K562 (cell line): ENCODE measurements at regions not wholly inside any gene's neighbourhood (a gene's known extent, or its start where the extent isn't known, plus 50 kb on each side); places are given as distances from the start of the nearest gene placed in this dataset.

Experiments
- ATAC-seq: fragments of 200-7000 bp; cut with Tn5 transposase; 3 replicates; pipeline ENCODE4 v1.9.1; 2020; ENCODE audit warnings: moderate library complexity
- BruUV-seq: library from RNA; stranded (reverse); fragments of 400-500 nt; replicated peaks from 2 replicates; lab custom pipeline; 2021; lab: Mats Ljungman, UMichigan
- CTCF ChIA-PET: fragments of 300-600 bp; formaldehyde crosslinking; extraction: SDS; loops from one replicate; lab custom pipeline; 2021; ENCODE audit warnings: low intra/inter-chr PET ratio; lab: Yijun Ruan, JAX
- POLR2A ChIA-PET: fragments of 300-600, 350-650 bp; sonication (Branson Sonifier 250); formaldehyde crosslinking; extraction: SDS; loops from one replicate; lab custom pipeline; 2021; ENCODE audit warnings: antibody characterized with exemption, inconsistent platforms; lab: Yijun Ruan, JAX
- DNase-seq, 4 experiments: peaks; one replicate each; pipeline versions ENCODE4 v3.0.0 to v3.0.0-alpha.2; 2011 to 2018; ENCODE audit warnings: low spot score in 3 of 4, mixed read lengths in 3 of 4; ENCODE audit errors: extremely low read depth in 1 of 4
- FAIRE-seq: peaks from 2 replicates; lab custom pipeline; 2011; peaks lifted over from hg19 to GRCh38; lab: Jason Lieb, UNC
- H2AFZ ChIP-seq: 2 replicates; pipeline ENCODE4 v1.6.0; 2011; ENCODE audit warnings: low read depth, low read length, control low read depth, inconsistent platforms
- H3K27ac ChIP-seq: fragments of 200-600 bp; 3 replicates; pipeline ENCODE4 v1.8.0; 2011; ENCODE audit warnings: low read depth, mild to moderate bottlenecking, control low read depth, inconsistent platforms, low read length, moderate library complexity, mixed read lengths; ENCODE audit errors: extremely low read depth
- H3K27me3 ChIP-seq, 2 experiments: fragments of 300-600 bp in 1 of 2; 2 replicates in 1 of 2; 3 replicates in 1 of 2; pipeline versions ENCODE4 v1.6.0 to v1.8.0; 2011; ENCODE audit warnings: inconsistent platforms in 2 of 2, low read length in 2 of 2, mild to moderate bottlenecking in 1 of 2, mixed read lengths in 1 of 2, moderate library complexity in 1 of 2; ENCODE audit not compliant: control insufficient read depth in 2 of 2, insufficient read depth in 2 of 2
- H3K36me3 ChIP-seq: fragments of 300-600 bp; 3 replicates; pipeline ENCODE4 v1.8.0; 2011; ENCODE audit warnings: mild to moderate bottlenecking, low read length, inconsistent platforms; ENCODE audit not compliant: control insufficient read depth, insufficient read depth
- H3K4me1 ChIP-seq, 2 experiments: fragments of 200-600 bp in 1 of 2; replicated peaks in 1 of 2; 2 replicates in 1 of 2; 3 replicates in 1 of 2; pipeline versions ENCODE4 v1.5.1 to v1.8.0; 2011; ENCODE audit warnings: inconsistent platforms in 2 of 2, low read length in 2 of 2, mild to moderate bottlenecking in 1 of 2, mixed read lengths in 1 of 2, moderate library complexity in 1 of 2; ENCODE audit not compliant: control insufficient read depth in 2 of 2, insufficient read depth in 2 of 2
- H3K4me2 ChIP-seq: 2 replicates; pipeline ENCODE4 v1.6.1; 2011; ENCODE audit warnings: low read length, control low read depth, inconsistent platforms, mixed read lengths; ENCODE audit not compliant: insufficient read depth
- H3K4me3 ChIP-seq: fragments of 200-600 bp; sonication (generic), shearing (Covaris generic); 2 replicates; pipeline ENCODE4 v1.5.1; 2016; ENCODE audit warnings: control low read depth, inconsistent platforms
- H3K79me2 ChIP-seq: fragments of 200-600 bp; 3 replicates; pipeline ENCODE4 v1.8.0; 2011; ENCODE audit warnings: low read length, inconsistent platforms; ENCODE audit not compliant: control insufficient read depth, insufficient read depth
- H3K9ac ChIP-seq, 2 experiments: 2 replicates each; pipeline versions ENCODE4 v1.6.0 to v1.6.1; 2011; ENCODE audit warnings: low read depth in 2 of 2, low read length in 2 of 2, control low read depth in 1 of 2, inconsistent platforms in 1 of 2, mild to moderate bottlenecking in 1 of 2, mixed read lengths in 1 of 2; ENCODE audit not compliant: insufficient read depth in 1 of 2
- H3K9me1 ChIP-seq: one replicate; pipeline ENCODE4 v1.6.0; 2011; ENCODE audit warnings: inconsistent platforms, mild to moderate bottlenecking, low read length, moderate library complexity; ENCODE audit not compliant: control insufficient read depth, insufficient read depth
- H3K9me3 ChIP-seq: replicated peaks from 2 replicates; pipeline ENCODE4 v1.5.1; 2011; ENCODE audit warnings: low read depth, low read length, inconsistent platforms; ENCODE audit not compliant: control insufficient read depth, insufficient read depth
- H4K20me1 ChIP-seq: replicated peaks from 2 replicates; pipeline ENCODE4 v1.6.1; 2011; ENCODE audit warnings: low read length, inconsistent platforms, mixed read lengths; ENCODE audit not compliant: control insufficient read depth, insufficient read depth
- EGR1 ChIP-seq: fragments of 450-650 bp; conservative IDR thresholded peaks from 2 replicates; pipeline ENCODE4 v1.6.1; 2017; ENCODE audit warnings: mild to moderate bottlenecking
- MAFF ChIP-seq: IDR thresholded peaks from 2 replicates; pipeline ENCODE4 v1.6.1; 2012; ENCODE audit warnings: low read length, improper control_type of control experiment
- MAFK ChIP-seq: IDR thresholded peaks from 2 replicates; pipeline ENCODE4 v1.6.1; 2011; ENCODE audit warnings: low read length, improper control_type of control experiment
- MEF2A ChIP-seq: IDR thresholded peaks from 2 replicates; pipeline ENCODE4 v1.6.1; 2011; ENCODE audit warnings: low read depth, mild to moderate bottlenecking, low read length, moderate library complexity; ENCODE audit not compliant: control insufficient read depth
- NR2C2 ChIP-seq, 2 experiments: fragments of 200-800 bp in 1 of 2; sonication (Bioruptor generic) in 1 of 2; sonication (generic) in 1 of 2; formaldehyde crosslinking in 1 of 2; IDR thresholded peaks; 2 replicates each; pipeline versions ENCODE4 v1.6.1 to v1.8.0; 2016 to 2022; ENCODE audit warnings: mild to moderate bottlenecking in 1 of 2, missing compliant biosample characterization in 1 of 2, missing genetic modification characterization in 1 of 2, missing genetic modification reagents in 1 of 2
- PRPF4 ChIP-seq: fragments of 200-400 bp; formaldehyde crosslinking; IDR thresholded peaks from one replicate; pipeline ENCODE4 v1.6.1; 2017; ENCODE audit warnings: low read length, low read depth, mild to moderate bottlenecking; ENCODE audit not compliant: insufficient read depth, poor library complexity, severe bottlenecking
- ZFP36 ChIP-seq: fragments of 150-350 bp; IDR thresholded peaks from 2 replicates; pipeline ENCODE4 v1.6.1; 2018; ENCODE audit warnings: low read length, low read depth; ENCODE audit not compliant: partially characterized antibody
- ZNF316 ChIP-seq: fragments of 450-650 bp; IDR thresholded peaks from 2 replicates; pipeline ENCODE4 v1.6.1; 2016
- WGBS: fragments of 100-300 bp; shearing (Covaris generic); methylation state at CpG from one replicate; pipeline ENCODE4 v1.1.6; 2016; ENCODE audit warnings: low coverage, mixed read lengths; ENCODE audit not compliant: insufficient coverage; ENCODE audit errors: missing lambda C conversion rate; 5-methylcytosine and 5-hydroxymethylcytosine counted together
- in situ Hi-C: fragments of 300-500 bp; cut with MboI; formaldehyde crosslinking; loops from 4 replicates; pipeline ENCODE4 v1.15.0; 2018; ENCODE audit warnings: inconsistent platforms, mixed read lengths
- intact Hi-C: fragments of 100-400 bp; cut with micrococcal nuclease; formaldehyde crosslinking; loops from 2 replicates; pipeline ENCODE4 v1.14.2; 2022
- TF ChIP-seq, protein P1 (sequence below): fragments of 250-450 bp; sonication (Bioruptor Pico); IDR thresholded peaks from 2 replicates; pipeline ENCODE4 v1.5.0; 2021; ENCODE audit warnings: mild to moderate bottlenecking, moderate library complexity

DNA sequence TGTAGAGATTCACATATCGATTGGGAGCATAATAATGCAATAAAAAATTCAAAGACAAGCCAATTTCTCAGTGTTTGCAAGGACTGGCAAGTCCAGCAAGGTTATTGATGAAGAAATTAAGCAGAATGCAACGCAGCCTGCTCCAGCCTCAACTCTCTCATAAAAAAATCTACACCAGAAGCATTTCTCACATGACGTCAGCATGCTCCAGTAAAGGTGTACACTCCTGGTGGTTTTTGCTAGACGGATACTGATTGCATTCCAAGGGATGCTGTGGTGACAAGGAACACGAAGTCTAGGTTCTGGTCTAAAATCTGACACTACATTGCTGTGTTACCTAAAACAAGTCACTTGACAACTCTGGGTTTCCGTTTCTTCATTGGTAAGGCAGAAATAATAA is 131.9 kb upstream of the PRNP start (continued):
- TF ChIP-seq PRPF4 (no peak), ZFP36 (no peak), NR2C2 (CRISPR knock-in tag; IDR thresholded peaks at IDR 0.05) (no peak), NR2C2 (tag; IDR thresholded peaks at IDR 0.05) (no peak), EGR1 (no peak)
- TF ChIP-seq, protein P1, sequence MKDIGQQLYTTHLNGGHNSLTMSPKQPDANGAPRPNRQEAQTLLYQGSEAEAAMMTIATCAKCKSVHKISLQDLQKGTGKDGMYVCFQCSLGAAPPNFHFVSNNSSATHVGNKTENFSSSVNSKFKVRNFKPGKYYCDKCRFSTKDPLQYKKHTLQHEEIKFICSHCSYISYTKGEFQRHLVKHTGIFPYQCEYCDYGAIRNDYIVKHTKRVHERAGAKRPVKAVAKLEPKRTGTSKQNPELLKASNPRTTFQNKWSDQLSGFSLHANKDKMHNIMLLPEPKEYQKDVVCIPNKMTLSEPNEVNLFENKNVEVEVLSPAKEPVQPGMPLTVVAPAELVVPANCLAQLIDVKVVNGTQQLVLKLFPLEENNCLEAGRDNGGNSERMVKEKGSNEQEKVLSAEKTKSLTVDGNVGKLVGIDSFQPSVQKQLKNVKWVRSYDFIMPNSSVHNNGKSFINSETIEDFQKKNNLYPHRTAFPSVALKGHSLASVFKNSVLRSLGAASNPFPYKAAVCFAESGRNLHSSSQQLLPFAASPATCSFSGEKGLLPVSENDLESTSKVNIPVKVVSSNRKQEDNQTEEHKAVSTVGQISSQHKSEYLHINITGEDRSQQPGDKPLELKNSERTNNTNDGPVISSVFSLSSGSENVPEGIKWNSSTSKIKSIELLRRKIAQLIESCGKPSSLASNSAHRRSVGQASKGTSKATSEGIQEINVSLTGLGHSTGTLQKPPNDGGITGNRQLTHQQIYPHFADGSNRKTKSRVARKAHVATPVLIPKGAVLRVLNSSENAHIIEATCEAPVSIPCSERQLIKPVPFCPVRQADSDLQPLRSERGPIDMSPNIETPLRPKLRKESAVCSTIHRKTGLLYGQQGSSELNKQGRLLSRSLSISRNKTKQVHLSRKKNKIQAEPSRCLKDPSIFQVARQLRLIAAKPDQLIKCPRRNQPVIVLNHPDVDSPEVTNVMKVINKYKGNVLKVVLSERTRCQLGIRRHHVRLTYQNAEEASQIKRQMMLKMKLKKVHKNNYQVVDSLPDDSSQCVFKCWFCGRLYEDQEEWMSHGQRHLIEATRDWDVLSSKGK (CRISPR knock-in tag), result no peak

DNA sequence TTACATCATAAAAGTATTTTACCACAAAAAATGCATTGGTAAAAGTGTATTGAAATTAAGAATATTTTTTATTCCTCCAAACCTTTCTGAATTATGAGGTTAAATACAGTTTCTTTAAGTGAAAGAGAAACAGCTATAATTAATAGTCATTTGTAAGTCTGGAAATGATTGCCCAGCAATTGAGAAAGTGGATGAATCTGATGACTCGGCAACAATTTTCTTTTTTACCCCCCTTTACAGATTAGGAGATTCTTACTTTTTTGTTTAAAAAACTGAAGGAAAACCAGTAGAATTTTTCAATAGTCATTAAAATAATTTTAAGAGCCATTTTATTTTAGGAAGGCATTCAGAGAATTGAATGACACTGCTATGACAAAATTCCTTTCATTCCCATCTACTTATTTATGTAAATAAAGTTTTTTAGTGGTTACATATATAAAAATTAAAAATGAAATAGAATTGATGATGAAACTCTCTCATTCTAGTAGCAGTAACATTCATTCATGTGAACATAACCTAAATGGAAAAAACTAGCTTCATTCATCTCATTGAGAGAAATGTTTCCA is 134.1 kb upstream of the PRNP start:
- ATAC-seq, result no peak
- CTCF ChIA-PET, result no interaction called here
- intact Hi-C loops, result no loop called here

More for the DNA sequence above, 134.1 kb upstream of the PRNP start:
- Histone ChIP-seq H3K4me2 (no peak overlapping the region), H3K9me3 (no peaks in the 10 kb centered on the region), H3K4me3 (no peak overlapping the region), H3K27ac (no peak overlapping the region), H3K4me1 (no peaks in the 10 kb centered on the region), H3K79me2 (no peaks in the 10 kb centered on the region), H2AFZ (no peak overlapping the region), H3K27me3 (no peaks in the 10 kb centered on the region), H3K36me3 (no peaks in the 10 kb centered on the region), H4K20me1 (no peaks in the 10 kb centered on the region), H3K9ac (no peak overlapping the region), H3K9me1 (no peaks in the 10 kb centered on the region)
- WGBS, result 0% methylated on average over 1 of the region's 1 CpG
- peak; percentile 57 for TF ChIP-seq MAFF
- TF ChIP-seq ZNF316, result peak; percentile 47
- peak; percentile 46; the same call in 1 of the 2 replicates for TF ChIP-seq MAFK
- no peak for TF ChIP-seq MEF2A
- no peak for DNase-seq
- BruUV-seq, result no TSS peak
- no peak for FAIRE-seq
- in situ Hi-C loops, result no loop called here
- POLR2A ChIA-PET, result no interaction called here
